ENCODE measurements at regions not wholly inside any gene's neighbourhood (a gene's known extent, or its start where the extent isn't known, plus 50 kb on each side); places are given as distances from the start of the nearest gene placed in this dataset.

DNA sequence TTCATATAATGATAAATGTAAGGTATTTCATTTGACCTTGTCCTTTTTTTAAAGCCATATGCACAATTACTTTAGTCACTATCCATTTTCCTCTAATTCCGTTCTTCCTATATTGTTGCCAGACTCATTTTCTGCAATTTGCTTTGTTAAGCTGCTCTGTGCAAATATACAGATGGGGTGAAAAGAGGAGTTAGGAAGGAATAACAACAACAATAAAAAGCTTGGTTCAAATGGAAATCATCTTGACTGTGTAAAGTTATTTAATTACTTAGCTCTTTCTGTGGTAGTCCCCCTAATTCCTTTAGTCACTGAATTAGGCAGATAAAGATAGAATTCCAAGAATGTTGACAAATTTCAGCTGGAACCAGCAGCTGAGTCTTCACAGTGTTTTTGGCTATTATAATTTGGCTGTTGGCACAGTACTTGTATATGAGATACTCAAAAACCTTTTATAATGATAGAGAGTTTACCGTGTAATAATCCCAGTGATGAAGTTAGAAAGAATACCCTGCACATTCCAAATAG lies 838.0 kb downstream of the RPS29 start:
- no peak for DNase-seq
- intact Hi-C loops (cut with DNase I; ENCODE audit: low total_unique reads), result no loop called here
- Histone ChIP-seq H3K9me3 (no peaks in the 10 kb centered on the region), H3K4me3 (no peak overlapping the region), H3K4me1 (no peaks in the 10 kb centered on the region), H3K27me3 (no peaks in the 10 kb centered on the region), H3K27ac (no peak overlapping the region), H3K36me3 (no peaks in the 10 kb centered on the region)
- no peak for TF ChIP-seq CTCF (IDR thresholded peaks at IDR 0.05)
- no peak for TF ChIP-seq POLR2A (IDR thresholded peaks at IDR 0.05)

GRCh38 chr14:48747561-48748089 lies 838.6 kb downstream of the RPS29 start:
- DNase-seq, result no peak
- Histone ChIP-seq H3K27me3 (no peaks in the 10 kb centered on the region), H3K4me1 (no peaks in the 10 kb centered on the region), H3K27ac (no peak overlapping the region), H3K9me3 (no peaks in the 10 kb centered on the region), H3K4me3 (no peak overlapping the region), H3K36me3 (no peaks in the 10 kb centered on the region)
- intact Hi-C loops (cut with DNase I; ENCODE audit: low total_unique reads), result no loop called here
- no peak for TF ChIP-seq POLR2A (IDR thresholded peaks at IDR 0.05)
- TF ChIP-seq CTCF (IDR thresholded peaks at IDR 0.05), result no peak

- Histone ChIP-seq H3K4me3 (no peak overlapping the region), H3K36me3 (no peaks in the 10 kb centered on the region), H3K4me1 (no peaks in the 10 kb centered on the region), H3K27ac (no peak overlapping the region), H3K27me3 (no peaks in the 10 kb centered on the region), H3K9me3 (no peaks in the 10 kb centered on the region)
- intact Hi-C loops (cut with DNase I; ENCODE audit: low total_unique reads), result no loop called here
- no peak for DNase-seq
- no peak for TF ChIP-seq POLR2A (IDR thresholded peaks at IDR 0.05)
- no peak for TF ChIP-seq CTCF (IDR thresholded peaks at IDR 0.05)
Measured at GRCh38 chr14:48744202-48744601, 842.0 kb downstream of the RPS29 start.

DNA sequence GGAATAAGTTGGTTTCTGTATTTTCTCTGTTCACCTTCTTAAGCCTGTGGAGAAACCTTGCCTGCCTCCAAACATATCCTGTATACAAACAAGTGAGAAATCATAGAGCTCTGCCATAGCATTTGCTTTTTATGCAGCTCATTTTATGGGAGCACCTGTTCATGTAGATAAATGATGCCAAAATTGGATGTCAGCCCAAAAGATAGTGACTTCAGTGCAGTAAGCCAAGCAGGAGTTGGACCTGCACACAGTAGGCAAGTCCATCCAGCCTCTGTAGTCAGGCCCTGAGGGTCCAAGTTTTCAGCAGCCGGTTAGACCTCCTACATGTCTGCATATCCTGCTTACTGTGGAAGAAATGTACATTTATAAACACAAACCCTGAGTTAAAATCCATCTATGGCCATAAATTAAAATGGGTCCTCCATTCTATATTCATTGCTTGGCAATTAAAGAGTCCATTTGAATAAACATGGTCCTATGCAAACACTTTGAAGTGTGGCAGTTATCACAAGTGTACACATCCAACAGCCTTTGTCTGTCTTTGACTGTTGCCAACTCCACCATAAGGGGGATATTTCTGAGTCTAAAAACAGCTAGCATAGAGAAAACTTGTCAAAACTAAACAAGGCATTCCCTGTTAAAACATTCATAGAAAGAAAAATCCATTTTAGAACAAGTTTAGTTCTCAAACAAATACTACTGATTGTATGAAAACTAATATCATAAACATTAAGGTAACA lies 847.8 kb downstream of the RPS29 start:
- no peaks in the 10 kb centered on the region for H3K36me3 ChIP-seq
- no peak overlapping the region for H3K4me3 ChIP-seq
- no peaks in the 10 kb centered on the region for H3K4me1 ChIP-seq
- H3K27me3 ChIP-seq, result no peaks in the 10 kb centered on the region
- TF ChIP-seq CTCF (IDR thresholded peaks at IDR 0.05), result no peak
- TF ChIP-seq POLR2A (IDR thresholded peaks at IDR 0.05), result no peak
- no peaks in the 10 kb centered on the region for H3K9me3 ChIP-seq
- DNase-seq, result no peak
- no peak overlapping the region for H3K27ac ChIP-seq
- intact Hi-C loops (cut with DNase I; ENCODE audit: low total_unique reads), result no loop called here

DNA sequence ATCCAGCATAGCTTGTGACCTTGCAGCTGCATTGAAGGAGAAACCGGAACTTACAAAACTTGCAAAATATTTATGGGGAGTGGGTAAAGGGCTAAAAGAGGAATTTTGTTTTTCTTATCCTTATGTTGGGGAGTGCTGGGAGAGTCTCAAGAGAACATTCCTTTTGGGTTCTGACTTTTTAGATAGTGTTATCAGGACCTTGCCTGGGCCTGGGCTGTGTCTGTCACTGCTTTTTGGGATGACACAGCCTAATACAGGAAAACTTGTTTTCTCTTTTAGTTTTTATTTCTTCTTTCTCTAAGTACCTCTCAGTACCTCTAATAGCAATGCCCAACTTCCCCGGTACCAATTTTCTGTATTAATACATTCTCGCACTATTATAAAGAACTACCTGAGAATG lies 850.6 kb downstream of the RPS29 start:
- no peak overlapping the region for H3K27ac ChIP-seq
- no peak overlapping the region for H3K4me3 ChIP-seq
- H3K4me1 ChIP-seq, result no peaks in the 10 kb centered on the region
- H3K27me3 ChIP-seq, result no peaks in the 10 kb centered on the region
- no peaks in the 10 kb centered on the region for H3K9me3 ChIP-seq
- no peak for TF ChIP-seq POLR2A (IDR thresholded peaks at IDR 0.05)
- no peak for TF ChIP-seq CTCF (IDR thresholded peaks at IDR 0.05)
- intact Hi-C loops (cut with DNase I; ENCODE audit: low total_unique reads), result no loop called here
- no peaks in the 10 kb centered on the region for H3K36me3 ChIP-seq
- DNase-seq, result no peak

Data from uterus (tissue), 3 donors.